HG02588 (cell line): ENCODE measurements at regions not wholly inside any gene's neighbourhood (a gene's known extent, or its start where the extent isn't known, plus 50 kb on each side); places are given as distances from the start of the nearest gene placed in this dataset.
"Not testable (repeated sequence)": the region's sequence is repeated elsewhere in the genome, so short reads cannot be mapped to it uniquely, and the experiment has no call there.

Experiments used
- ATAC-seq: cut with Tn5 transposase; IDR thresholded peaks from one replicate; pipeline ENCODE4 v1.9.1; 2021; ENCODE audit warnings: mild to moderate bottlenecking, moderate library complexity; ENCODE audit not compliant: unreplicated experiment

- no peak for ATAC-seq
These were observed 79.5 kb upstream of the PICALM start for GRCh38 chr11:86148345-86148747.

GRCh38 chr11:86147004-86147403 lies 78.1 kb upstream of the PICALM start:
- no peak for ATAC-seq

- no peak for ATAC-seq
These were observed 76.7 kb upstream of the PICALM start for GRCh38 chr11:86145439-86146156.

GRCh38 chr11:86144846-86145245 lies 76.0 kb upstream of the PICALM start:
- ATAC-seq: no peak

GRCh38 chr11:86144087-86144486 lies 75.2 kb upstream of the PICALM start:
- ATAC-seq: not testable (repeated sequence)

GRCh38 chr11:86143087-86144030 lies 74.5 kb upstream of the PICALM start:
- no peak for ATAC-seq

GRCh38 chr11:86142170-86142569 lies 73.3 kb upstream of the PICALM start:
- no peak for ATAC-seq

GRCh38 chr11:86141727-86142126 lies 72.8 kb upstream of the PICALM start:
- ATAC-seq: no peak

GRCh38 chr11:86140334-86140990 lies 71.6 kb upstream of the PICALM start:
- no peak for ATAC-seq

- ATAC-seq: peak; percentile 68
These were observed 70.1 kb upstream of the PICALM start for GRCh38 chr11:86138958-86139357.

- no peak for ATAC-seq
These were observed 67.7 kb upstream of the PICALM start for GRCh38 chr11:86136538-86136937.

GRCh38 chr11:86135319-86135714 lies 66.4 kb upstream of the PICALM start:
- no peak for ATAC-seq

GRCh38 chr11:86134580-86135318 lies 65.9 kb upstream of the PICALM start:
- ATAC-seq: no peak

GRCh38 chr11:86132667-86133249 lies 63.9 kb upstream of the PICALM start:
- ATAC-seq: no peak

GRCh38 chr11:86129740-86130540 lies 61.1 kb upstream of the PICALM start:
- no peak for ATAC-seq

- ATAC-seq: no peak
These were observed 60.0 kb upstream of the PICALM start for GRCh38 chr11:86128914-86129313.

GRCh38 chr11:86126862-86127261 lies 58.0 kb upstream of the PICALM start:
- no peak for ATAC-seq

GRCh38 chr11:86124251-86125233 lies 55.7 kb upstream of the PICALM start:
- peak; percentile 55 for ATAC-seq
